ENCODE measurements at regions not wholly inside any gene's neighbourhood (a gene's known extent, or its start where the extent isn't known, plus 50 kb on each side); places are given as distances from the start of the nearest gene placed in this dataset.

DNA sequence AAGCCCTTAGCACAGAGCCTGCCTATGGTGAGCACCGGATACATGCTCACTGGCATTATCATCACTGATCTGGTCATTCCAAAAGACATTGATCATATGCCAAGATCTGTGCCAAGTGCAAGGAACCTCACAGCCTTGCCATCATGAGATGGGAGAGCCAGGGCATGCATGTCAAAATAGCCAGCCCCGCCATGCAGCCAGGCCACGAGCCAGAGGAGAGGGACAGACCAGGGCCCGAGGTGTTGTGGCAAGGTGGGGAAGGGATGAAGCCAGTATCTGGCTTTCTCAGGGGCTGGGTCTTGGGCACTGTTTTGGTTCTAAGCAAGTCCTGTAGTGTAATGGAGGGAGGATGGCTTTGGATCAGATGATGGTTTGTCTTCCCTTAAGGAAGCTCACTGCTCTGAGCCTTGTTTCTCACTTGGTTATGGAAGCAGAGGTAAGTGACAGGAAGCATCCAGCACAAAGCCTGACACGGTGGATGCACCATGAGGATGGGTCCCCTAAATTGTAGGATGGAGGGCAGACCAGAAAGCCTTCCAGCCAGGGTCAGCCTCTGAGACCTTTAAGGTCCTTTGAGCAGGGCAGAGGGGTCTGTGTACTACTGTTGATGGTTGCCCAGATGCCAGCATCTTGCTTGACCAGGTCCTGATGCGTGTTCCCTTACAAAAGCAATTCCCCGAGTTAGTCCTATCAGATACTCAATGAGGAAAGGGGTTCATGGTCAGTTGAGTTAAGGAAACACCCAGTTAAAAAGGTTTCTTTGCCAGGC lies 247.7 kb upstream of the TLE3 start:
- H3K4me3 ChIP-seq (ENCODE audit: control insufficient read depth, low read depth, low read length) = no peak overlapping the region
- TF ChIP-seq, protein P1, sequence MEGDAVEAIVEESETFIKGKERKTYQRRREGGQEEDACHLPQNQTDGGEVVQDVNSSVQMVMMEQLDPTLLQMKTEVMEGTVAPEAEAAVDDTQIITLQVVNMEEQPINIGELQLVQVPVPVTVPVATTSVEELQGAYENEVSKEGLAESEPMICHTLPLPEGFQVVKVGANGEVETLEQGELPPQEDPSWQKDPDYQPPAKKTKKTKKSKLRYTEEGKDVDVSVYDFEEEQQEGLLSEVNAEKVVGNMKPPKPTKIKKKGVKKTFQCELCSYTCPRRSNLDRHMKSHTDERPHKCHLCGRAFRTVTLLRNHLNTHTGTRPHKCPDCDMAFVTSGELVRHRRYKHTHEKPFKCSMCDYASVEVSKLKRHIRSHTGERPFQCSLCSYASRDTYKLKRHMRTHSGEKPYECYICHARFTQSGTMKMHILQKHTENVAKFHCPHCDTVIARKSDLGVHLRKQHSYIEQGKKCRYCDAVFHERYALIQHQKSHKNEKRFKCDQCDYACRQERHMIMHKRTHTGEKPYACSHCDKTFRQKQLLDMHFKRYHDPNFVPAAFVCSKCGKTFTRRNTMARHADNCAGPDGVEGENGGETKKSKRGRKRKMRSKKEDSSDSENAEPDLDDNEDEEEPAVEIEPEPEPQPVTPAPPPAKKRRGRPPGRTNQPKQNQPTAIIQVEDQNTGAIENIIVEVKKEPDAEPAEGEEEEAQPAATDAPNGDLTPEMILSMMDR (IDR thresholded peaks at IDR 0.05; ENCODE audit: control insufficient read depth, insufficient read depth, low read depth, low read length, missing control alignments) = no peak
- no peak for DNase-seq (ENCODE audit: low read depth)

DNA sequence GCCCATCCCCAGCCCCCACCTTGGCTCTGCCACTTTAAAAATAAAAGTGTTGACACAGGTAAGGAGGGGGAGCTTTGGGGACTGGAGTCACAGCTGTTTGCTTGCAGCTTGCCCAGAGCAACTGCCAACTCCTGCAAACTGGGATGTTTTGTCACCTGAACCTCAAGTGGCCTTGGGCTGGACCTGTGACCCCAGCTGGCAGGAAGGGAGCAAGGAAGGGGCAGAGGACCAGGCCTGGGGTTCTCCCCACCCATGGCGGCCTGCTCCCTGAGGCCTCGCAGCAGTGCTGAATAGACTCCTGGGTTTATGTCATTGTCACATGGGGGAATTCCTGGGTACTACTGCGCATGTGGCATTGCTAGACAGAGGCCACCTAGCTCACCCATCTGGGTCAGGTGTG lies 246.9 kb upstream of the TLE3 start:
- no peak for DNase-seq (ENCODE audit: low read depth)
- TF ChIP-seq, protein P1 (IDR thresholded peaks at IDR 0.05; ENCODE audit: control insufficient read depth, insufficient read depth, low read depth, low read length, missing control alignments) = no peak
- H3K4me3 ChIP-seq (ENCODE audit: control insufficient read depth, low read depth, low read length) = no peak overlapping the region

DNA sequence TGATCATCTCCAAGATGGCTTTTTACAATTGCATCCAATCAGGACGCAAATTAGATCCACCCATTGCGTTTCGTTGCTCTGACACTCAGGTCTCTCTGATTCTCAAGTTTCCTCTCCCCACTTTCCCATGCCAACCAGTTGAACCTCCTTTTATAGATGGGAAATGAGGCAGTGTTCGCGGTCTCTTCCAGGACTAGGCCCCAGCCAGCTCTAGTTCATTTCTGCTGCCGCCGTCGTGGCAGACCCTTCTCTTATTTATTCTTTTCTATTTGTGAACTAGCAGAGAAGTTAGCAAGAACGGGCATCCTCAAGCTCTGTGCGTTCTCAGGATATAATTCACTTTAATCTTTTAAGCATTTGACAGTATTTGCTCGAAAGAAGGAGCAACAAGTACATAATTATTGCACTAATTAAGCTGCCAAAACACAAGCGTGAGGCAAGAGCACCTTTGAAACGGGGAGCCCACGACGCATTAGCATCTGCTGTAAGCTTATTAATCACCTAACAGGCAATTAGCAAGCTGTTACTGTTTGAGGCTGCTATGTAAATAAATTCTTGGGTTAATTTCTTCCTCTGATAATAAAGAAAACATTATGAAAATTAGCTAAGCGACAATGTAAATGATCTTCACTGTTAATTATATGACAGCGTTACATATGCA lies 246.4 kb upstream of the TLE3 start:
- H3K4me3 ChIP-seq (ENCODE audit: control insufficient read depth, low read depth, low read length) = no peak overlapping the region
- TF ChIP-seq, protein P1 (IDR thresholded peaks at IDR 0.05; ENCODE audit: control insufficient read depth, insufficient read depth, low read depth, low read length, missing control alignments) = no peak
- no peak for DNase-seq (ENCODE audit: low read depth)

DNA sequence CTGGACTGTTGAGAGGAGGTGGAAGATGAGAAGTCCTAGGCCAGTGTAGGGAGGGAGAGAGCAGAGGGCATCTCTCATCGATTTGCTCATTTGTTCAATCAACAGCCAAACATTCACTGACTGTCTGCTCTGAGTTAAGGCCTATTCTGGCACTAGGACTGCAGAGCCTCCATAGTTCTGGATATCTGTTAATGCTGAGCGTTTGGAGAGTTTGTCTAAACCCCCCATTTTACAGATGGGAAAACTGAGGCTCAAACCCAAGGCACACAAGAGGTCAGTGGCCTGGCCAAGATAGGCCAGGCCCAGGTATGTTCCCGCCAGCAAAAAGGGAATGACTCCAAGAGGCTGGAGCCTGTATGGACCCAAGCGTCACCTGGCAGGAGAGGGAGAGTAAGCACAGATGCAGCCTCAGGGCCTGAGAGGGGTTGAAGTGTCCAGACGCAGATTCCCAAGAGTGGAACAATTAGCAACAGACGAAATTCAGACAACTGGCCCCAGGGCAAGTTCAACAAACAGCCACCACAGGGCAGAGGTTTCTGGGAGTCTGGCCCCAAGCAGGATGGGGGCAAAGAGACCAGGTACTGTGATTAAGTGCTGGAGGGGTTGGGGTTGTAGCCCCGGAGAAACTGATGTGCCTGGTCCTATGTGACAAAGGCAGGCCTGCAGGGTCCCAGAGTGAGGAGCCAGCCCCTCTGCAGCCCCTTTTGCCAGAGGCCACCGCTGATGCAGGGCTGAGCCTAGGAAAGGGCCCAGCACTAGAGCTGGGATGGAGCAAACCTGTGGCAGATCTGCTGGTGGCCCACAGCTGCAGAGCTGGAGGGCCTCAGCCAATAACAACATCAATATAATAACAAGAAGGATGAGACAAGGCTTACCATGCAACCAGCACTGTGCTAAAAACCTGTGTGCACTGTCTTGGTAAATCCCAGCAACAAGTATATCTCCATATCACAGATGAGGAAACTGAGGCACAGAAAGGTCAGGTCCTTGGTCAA lies 245.1 kb upstream of the TLE3 start:
- DNase-seq (ENCODE audit: low read depth) = no peak
- H3K4me3 ChIP-seq (ENCODE audit: control insufficient read depth, low read depth, low read length) = no peak overlapping the region
- TF ChIP-seq, protein P1 (IDR thresholded peaks at IDR 0.05; ENCODE audit: control insufficient read depth, insufficient read depth, low read depth, low read length, missing control alignments) = no peak

DNA sequence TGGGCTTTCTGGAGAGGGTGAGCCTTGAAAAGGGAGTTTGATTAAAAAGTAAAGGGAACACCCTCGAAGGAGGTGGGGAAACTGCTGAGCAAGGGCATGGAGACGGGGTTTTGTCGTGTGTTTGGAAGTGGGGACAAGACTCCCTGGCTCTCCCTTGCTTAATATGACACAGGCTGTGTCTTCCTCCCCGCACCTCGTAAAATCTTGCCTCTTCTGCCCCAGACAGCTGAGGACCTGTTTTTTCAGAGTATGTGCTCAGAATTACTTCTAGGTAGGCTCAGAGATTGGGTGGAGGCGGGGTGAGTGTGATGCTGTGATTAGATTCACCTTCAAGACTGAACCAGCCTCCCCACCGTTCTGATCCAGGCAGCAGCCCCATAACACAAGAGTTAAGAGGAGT lies 244.4 kb upstream of the TLE3 start:
- no peak for DNase-seq (ENCODE audit: low read depth)
- TF ChIP-seq, protein P1 (IDR thresholded peaks at IDR 0.05; ENCODE audit: control insufficient read depth, insufficient read depth, low read depth, low read length, missing control alignments) = no peak
- H3K4me3 ChIP-seq (ENCODE audit: control insufficient read depth, low read depth, low read length) = no peak overlapping the region

DNA sequence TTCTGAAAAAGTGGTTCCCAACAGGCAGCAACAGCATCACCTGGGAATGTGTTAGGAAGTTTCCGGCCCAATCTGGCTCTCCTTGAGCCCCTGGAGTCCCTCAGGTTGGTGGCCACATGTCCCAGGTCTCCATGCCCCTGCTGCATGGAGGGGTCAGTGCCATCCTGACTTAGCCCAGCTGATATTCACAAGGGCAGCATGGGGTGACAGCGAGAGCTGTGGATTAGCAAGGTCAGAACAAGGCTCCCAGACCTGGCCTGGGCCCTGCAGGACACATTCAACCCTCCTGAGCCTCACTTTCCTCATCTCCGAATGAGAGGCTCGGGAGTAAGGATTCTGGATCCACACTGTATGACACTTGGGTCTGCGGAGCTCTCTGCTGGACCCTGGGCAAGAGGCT lies 243.8 kb upstream of the TLE3 start:
- no peak for DNase-seq (ENCODE audit: low read depth)
- no peak overlapping the region for H3K4me3 ChIP-seq (ENCODE audit: control insufficient read depth, low read depth, low read length)

More for the DNA sequence above, 243.8 kb upstream of the TLE3 start:
- TF ChIP-seq, protein P1 (IDR thresholded peaks at IDR 0.05; ENCODE audit: control insufficient read depth, insufficient read depth, low read depth, low read length, missing control alignments) = no peak

Measured in AG09309 (cell line).